Fibroblast of the aortic adventitia (primary cell): ENCODE measurements at regions not wholly inside any gene's neighbourhood (a gene's known extent, or its start where the extent isn't known, plus 50 kb on each side); places are given as distances from the start of the nearest gene placed in this dataset.

Experiments used
- DNase-seq: peaks from one replicate; pipeline ENCODE4 v3.0.0-alpha.2; 2010; ENCODE audit warnings: low read depth
- H3K4me3 ChIP-seq: 2 replicates; pipeline ENCODE4 v1.5.1; 2011; ENCODE audit warnings: low read depth, mild to moderate bottlenecking, control low read depth, low read length, moderate library complexity
- TF ChIP-seq, protein P1 (sequence below): IDR thresholded peaks from 2 replicates; pipeline ENCODE4 v1.5.1; 2011; ENCODE audit warnings: mild to moderate bottlenecking, low read length, control low read depth, inconsistent platforms; ENCODE audit not compliant: insufficient read depth

DNA sequence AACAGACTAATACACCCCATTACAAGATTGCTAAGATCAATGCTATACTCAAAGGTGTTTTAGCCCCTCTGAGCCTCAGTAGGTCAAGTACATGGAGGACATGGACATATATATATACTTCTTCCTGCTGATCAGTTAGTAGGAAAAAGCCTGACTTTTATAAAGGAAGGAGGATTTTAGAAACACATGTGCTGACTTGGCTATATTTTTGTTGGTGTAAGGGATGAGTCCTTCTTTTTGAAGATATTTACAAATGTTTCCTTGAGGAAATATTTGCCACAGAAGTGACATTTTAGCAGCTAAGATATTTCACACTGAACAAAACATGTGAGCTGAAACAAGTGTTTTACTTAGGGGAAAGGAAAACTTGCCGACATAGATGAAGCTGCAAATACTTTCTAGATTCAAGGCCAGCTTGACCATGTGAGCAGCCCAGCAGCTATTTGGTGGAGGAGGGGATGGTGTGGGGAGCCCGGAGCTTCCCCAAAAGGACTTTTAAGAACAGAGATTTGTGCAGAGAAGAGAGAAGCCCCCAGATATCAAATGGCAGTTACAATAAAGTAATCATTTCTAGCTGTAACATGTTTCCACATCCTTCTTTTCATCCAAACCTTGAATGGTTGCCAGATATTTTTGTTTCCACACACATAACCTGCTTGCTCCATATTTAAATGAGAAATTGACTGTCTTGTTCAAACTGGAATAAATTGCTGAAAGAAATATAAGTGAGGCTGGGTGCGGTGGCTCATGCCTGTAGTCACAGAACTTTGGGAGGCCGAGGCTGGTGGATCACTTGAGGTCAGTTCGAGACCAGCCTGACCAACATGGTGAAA, 111.7 kb upstream of the NR2F2 start:
- no peak for DNase-seq
- no peak overlapping the region for H3K4me3 ChIP-seq
- TF ChIP-seq, protein P1, sequence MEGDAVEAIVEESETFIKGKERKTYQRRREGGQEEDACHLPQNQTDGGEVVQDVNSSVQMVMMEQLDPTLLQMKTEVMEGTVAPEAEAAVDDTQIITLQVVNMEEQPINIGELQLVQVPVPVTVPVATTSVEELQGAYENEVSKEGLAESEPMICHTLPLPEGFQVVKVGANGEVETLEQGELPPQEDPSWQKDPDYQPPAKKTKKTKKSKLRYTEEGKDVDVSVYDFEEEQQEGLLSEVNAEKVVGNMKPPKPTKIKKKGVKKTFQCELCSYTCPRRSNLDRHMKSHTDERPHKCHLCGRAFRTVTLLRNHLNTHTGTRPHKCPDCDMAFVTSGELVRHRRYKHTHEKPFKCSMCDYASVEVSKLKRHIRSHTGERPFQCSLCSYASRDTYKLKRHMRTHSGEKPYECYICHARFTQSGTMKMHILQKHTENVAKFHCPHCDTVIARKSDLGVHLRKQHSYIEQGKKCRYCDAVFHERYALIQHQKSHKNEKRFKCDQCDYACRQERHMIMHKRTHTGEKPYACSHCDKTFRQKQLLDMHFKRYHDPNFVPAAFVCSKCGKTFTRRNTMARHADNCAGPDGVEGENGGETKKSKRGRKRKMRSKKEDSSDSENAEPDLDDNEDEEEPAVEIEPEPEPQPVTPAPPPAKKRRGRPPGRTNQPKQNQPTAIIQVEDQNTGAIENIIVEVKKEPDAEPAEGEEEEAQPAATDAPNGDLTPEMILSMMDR = no peak

DNA sequence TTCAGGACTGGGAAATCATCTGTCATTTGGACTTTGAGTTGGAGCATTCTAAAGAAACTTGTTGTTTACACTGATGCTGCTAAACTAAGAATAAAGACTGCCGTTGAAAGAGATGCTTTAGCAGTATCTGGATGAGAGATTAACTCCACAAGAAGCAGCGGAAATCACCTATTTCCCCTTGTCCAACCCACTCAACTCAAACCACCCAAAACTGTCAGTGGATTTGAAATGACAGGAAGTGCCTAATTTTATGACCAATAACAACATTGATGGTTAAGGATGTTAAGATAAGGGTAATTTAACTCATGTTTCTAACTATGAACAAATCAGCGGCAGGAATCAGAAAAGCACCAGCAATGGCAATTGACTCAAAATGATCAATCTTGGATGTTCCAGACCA, 110.8 kb upstream of the NR2F2 start:
- DNase-seq = no peak
- H3K4me3 ChIP-seq = no peak overlapping the region
- TF ChIP-seq, protein P1 = no peak

DNA sequence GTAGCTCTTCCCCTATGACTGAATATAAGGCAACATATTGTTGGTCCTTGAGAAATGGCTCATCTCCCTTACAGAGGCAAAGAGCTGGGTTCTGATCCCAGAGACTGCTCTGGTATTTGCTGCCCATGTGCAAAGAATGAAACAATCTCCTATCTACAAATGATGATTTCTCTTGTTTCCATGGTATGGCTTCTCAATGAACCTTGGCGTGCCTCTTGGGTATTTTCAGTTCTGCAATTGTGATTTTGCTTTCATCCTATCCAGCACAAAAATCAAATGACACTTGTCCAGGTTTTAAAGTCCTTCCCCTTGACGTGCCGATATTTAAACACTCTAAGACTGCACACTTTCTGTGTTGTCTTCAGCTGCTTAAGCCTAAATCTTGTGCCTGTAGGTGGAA, 109.8 kb upstream of the NR2F2 start:
- no peak for DNase-seq
- TF ChIP-seq, protein P1 = no peak
- H3K4me3 ChIP-seq = no peak overlapping the region

DNA sequence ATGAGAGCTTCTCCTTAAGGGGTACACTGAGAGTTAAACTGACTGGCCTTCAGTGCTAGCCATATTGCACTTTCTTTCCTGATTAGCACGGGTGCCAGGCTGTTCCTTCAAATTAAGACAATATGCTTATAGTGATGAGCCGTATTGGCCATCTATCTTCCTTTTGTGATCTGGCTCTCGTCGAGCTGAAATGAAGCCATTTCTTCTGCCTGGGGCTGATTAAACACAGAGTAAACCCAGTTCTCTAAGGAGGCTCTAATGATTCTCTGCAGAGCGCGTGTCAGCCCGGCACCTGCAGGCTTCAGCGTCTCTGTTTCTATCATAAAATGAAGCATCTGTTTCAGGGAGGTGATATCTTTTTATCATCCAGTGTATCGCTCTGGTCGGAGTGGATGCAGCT, 107.5 kb upstream of the NR2F2 start:
- DNase-seq = no peak
- TF ChIP-seq, protein P1 = no peak
- H3K4me3 ChIP-seq = no peak overlapping the region

DNA sequence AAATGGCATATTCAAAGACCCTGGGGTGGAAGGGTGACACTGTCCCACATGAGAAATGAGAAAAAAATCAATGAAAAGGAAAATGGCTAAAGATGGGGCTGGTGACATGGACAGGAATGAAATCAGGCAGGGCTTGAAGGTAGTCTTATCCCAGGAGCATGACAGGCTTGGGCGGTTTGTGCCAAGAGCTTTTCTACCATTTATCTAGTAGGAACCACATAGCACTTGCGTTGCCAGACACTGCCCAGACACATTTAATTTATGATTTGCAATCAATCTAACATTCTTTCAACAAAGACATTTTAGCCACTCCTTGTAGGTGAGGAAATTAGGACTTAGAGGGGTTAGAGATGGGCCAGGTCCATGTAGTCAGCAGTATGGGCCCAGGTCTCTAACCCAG, 106.6 kb upstream of the NR2F2 start:
- H3K4me3 ChIP-seq = no peak overlapping the region
- no peak for DNase-seq
- TF ChIP-seq, protein P1 = no peak

DNA sequence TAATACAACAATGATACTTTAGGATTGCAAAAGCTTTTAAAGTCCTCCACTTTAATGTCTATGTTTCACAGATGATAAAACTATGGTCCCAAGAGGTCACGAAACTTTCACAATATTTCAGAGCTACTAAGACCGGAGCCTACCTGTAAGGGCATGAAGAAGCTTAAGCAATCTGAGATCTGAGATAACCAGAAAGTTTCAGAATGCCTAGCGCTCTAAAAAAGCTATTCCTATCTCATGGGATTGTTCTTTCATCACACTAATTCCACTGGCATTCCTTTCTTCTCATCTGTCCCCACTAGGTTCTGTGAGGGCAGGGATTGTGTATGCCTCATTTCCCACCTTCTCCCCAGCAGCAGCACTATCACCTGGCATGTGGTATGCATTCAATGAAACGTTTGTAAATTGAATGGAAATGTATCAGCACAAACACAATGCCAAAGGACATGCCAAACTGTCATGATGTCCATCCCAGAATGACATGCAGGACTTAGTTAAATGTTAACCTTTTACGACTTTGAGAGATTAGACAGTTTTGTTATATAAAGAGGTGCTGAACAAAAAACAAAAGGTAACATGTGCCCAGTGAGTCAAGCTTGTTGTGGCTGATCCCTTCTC, 104.7 kb upstream of the NR2F2 start:
- DNase-seq = no peak
- H3K4me3 ChIP-seq = no peak overlapping the region
- TF ChIP-seq, protein P1 = no peak
